NCI-H2171 treated with DMSO at 0.1 percent for 48 hours (cell line): ENCODE measurements at regions not wholly inside any gene's neighbourhood (a gene's known extent, or its start where the extent isn't known, plus 50 kb on each side); places are given as distances from the start of the nearest gene placed in this dataset.
A peak's percentile ranks its signal among the peaks of the same experiment; 100 is the strongest.

ENCODE experiments used
- DNase-seq: peaks from one replicate; lab custom pipeline; 2025; lab: John Stamatoyannopoulos, UW

GRCh38 chr4:129346734-129347133 lies 250.8 kb downstream of the C4orf33 start:
- DNase-seq: no peak

GRCh38 chr4:129350834-129351721 lies 255.1 kb downstream of the C4orf33 start:
- DNase-seq: peak; percentile 7

- DNase-seq: no peak
Measured at GRCh38 chr4:129352480-129352879, 256.5 kb downstream of the C4orf33 start.

GRCh38 chr4:129353490-129353889 lies 257.5 kb downstream of the C4orf33 start:
- DNase-seq: no peak

GRCh38 chr4:129355031-129355430 lies 259.1 kb downstream of the C4orf33 start:
- DNase-seq: no peak

GRCh38 chr4:129355516-129355915 lies 259.6 kb downstream of the C4orf33 start:
- DNase-seq: no peak

GRCh38 chr4:129358571-129358970 lies 262.6 kb downstream of the C4orf33 start:
- no peak for DNase-seq

GRCh38 chr4:129359461-129359860 lies 263.5 kb downstream of the C4orf33 start:
- no peak for DNase-seq

- peak; percentile 66 for DNase-seq
Measured at GRCh38 chr4:129362691-129363274, 266.8 kb downstream of the C4orf33 start.

- DNase-seq: no peak
Measured at GRCh38 chr4:129364747-129365452, 268.9 kb downstream of the C4orf33 start.

GRCh38 chr4:129369361-129370010 lies 273.5 kb downstream of the C4orf33 start:
- DNase-seq: peak; percentile 69

GRCh38 chr4:129371065-129371464 lies 275.1 kb downstream of the C4orf33 start:
- DNase-seq: no peak

- no peak for DNase-seq
Measured at GRCh38 chr4:129371926-129372325, 276.0 kb downstream of the C4orf33 start.

GRCh38 chr4:129377131-129377845 lies 281.3 kb downstream of the C4orf33 start:
- DNase-seq: no peak

GRCh38 chr4:129378364-129378763 lies 282.4 kb downstream of the C4orf33 start:
- DNase-seq: peak; percentile 21

GRCh38 chr4:129379429-129379828 lies 283.5 kb downstream of the C4orf33 start:
- DNase-seq: no peak

GRCh38 chr4:129384974-129385373 lies 289.0 kb downstream of the C4orf33 start:
- DNase-seq: peak; percentile 28

- DNase-seq: no peak
Measured at GRCh38 chr4:129387666-129388065, 291.7 kb downstream of the C4orf33 start.

- DNase-seq: no peak
Measured at GRCh38 chr4:129393976-129394375, 298.0 kb downstream of the C4orf33 start.

- DNase-seq: no peak
Measured at GRCh38 chr4:129394635-129395034, 298.7 kb downstream of the C4orf33 start.

GRCh38 chr4:129403848-129404247 lies 307.9 kb downstream of the C4orf33 start:
- no peak for DNase-seq

GRCh38 chr4:129410115-129410514 lies 314.2 kb downstream of the C4orf33 start:
- no peak for DNase-seq
